ENCODE measurements at regions not wholly inside any gene's neighbourhood (a gene's known extent, or its start where the extent isn't known, plus 50 kb on each side); places are given as distances from the start of the nearest gene placed in this dataset.

DNA sequence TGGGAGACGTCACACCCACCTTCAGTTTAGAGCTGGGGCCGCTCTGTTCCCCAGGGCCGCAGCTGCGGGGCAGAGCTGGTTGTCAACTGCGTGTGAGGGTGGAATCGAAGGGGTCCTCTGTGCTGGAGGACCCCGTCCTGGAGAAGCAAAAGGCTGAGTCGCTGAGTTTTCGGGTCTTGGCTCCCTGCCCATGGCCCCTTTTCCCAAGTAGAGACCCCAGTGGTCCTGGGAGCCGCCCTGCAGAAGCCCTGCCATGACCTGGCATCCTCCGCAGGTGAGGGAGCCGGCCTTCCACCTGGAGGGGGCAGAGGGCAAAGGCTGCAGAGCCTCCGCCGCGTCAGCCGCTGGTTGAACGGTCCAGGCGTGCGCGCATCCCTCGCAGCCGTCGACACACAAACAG lies 90.4 kb upstream of the COL5A1 start:
- TF ChIP-seq SIN3A (IDR thresholded peaks at IDR 0.05; ENCODE audit: borderline replicate concordance, insufficient read depth, low read length), result no peak
- TF ChIP-seq POLR2AphosphoS5 (IDR thresholded peaks at IDR 0.05; ENCODE audit: low read depth, low read length), result no peak
- no peak for TF ChIP-seq TAF1 (IDR thresholded peaks at IDR 0.05; ENCODE audit: borderline replicate concordance, insufficient read depth, low read length)
- no peak for TF ChIP-seq REST (IDR thresholded peaks at IDR 0.05; ENCODE audit: insufficient read depth in 1 of 2, low read depth in 2 of 2, low read length in 2 of 2)
- no peak for TF ChIP-seq FOXP2 (optimal IDR thresholded peaks at IDR 0.05; ENCODE audit: borderline replicate concordance, extremely low read depth, extremely low read length, insufficient read depth)

All from PFSK-1 (cell line).